ENCODE measurements at regions not wholly inside any gene's neighbourhood (a gene's known extent, or its start where the extent isn't known, plus 50 kb on each side); places are given as distances from the start of the nearest gene placed in this dataset.

DNA sequence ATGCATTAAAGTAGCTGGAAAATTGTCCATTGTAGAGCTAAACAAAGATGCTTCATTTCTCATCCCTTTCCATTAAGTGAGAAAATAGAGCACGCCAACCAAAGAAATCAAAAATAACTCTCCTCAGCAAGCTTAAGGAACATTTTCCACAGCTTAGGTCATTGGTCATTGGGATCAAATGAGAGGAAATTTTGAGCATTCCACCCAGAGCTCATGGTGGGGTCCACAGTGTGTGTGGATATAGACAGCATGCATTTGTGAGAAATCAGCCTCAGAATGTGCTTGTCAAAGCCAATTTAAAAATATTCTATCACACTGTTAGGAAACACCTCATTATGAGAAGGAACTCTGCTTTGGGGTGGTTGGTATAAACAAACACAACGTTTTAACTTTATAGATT lies 97.2 kb downstream of the HDGFL1 start:
- no peak for TF ChIP-seq CTCF (IDR thresholded peaks at IDR 0.05; ENCODE audit: unreplicated experiment)
- H3K27ac Mint-ChIP-seq (ENCODE audit: unreplicated experiment): no peak overlapping the region
- H3K4me1 Mint-ChIP-seq (ENCODE audit: unreplicated experiment): peaks cover 7% of the 10 kb centered on the region
- no peaks in the 10 kb centered on the region for H3K36me3 Mint-ChIP-seq (ENCODE audit: low read depth, unreplicated experiment)
- DNase-seq (ENCODE audit: low spot score): no peak
- no peaks in the 10 kb centered on the region for H3K9me3 Mint-ChIP-seq (ENCODE audit: unreplicated experiment)
- no peak overlapping the region for H3K4me3 Mint-ChIP-seq (ENCODE audit: unreplicated experiment)
- no peaks in the 10 kb centered on the region for H3K27me3 Mint-ChIP-seq (ENCODE audit: unreplicated experiment)

- Mint-ChIP-seq H3K27me3 (ENCODE audit: unreplicated experiment) (no peaks in the 10 kb centered on the region), H3K9me3 (ENCODE audit: unreplicated experiment) (no peaks in the 10 kb centered on the region), H3K4me3 (ENCODE audit: unreplicated experiment) (no peak overlapping the region), H3K36me3 (ENCODE audit: low read depth, unreplicated experiment) (no peaks in the 10 kb centered on the region), H3K27ac (ENCODE audit: unreplicated experiment) (no peak overlapping the region), H3K4me1 (ENCODE audit: unreplicated experiment) (peaks cover 7% of the 10 kb centered on the region)
- DNase-seq (ENCODE audit: low spot score): no peak
- TF ChIP-seq CTCF (IDR thresholded peaks at IDR 0.05; ENCODE audit: unreplicated experiment): no peak
These were observed 98.5 kb downstream of the HDGFL1 start for GRCh38 chr6:22667855-22668254.

DNA sequence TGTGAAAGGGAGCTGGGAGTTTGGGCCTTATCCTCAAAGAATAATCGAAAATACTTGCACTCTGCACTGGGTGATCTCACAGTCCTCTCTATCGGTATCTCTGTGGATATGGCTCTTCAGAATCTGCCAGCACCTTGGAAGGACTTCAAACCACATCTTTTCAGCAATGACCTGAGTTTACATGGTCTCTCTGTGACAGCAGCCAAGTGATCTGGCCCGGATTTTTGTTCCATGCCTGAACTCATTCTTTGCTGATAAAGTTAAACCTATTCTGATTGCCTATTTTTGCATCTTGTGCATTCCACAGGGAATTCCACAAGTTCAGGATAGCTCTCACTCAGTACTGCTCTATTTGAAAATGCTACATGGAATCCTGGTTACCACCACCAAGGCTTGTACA lies 98.9 kb downstream of the HDGFL1 start:
- Mint-ChIP-seq H3K27ac (ENCODE audit: unreplicated experiment) (no peak overlapping the region), H3K4me1 (ENCODE audit: unreplicated experiment) (peaks cover 7% of the 10 kb centered on the region), H3K9me3 (ENCODE audit: unreplicated experiment) (no peaks in the 10 kb centered on the region), H3K27me3 (ENCODE audit: unreplicated experiment) (no peaks in the 10 kb centered on the region), H3K36me3 (ENCODE audit: low read depth, unreplicated experiment) (no peaks in the 10 kb centered on the region), H3K4me3 (ENCODE audit: unreplicated experiment) (no peak overlapping the region)
- TF ChIP-seq CTCF (IDR thresholded peaks at IDR 0.05; ENCODE audit: unreplicated experiment): no peak
- no peak for DNase-seq (ENCODE audit: low spot score)

GRCh38 chr6:22668717-22669116 lies 99.4 kb downstream of the HDGFL1 start:
- H3K36me3 Mint-ChIP-seq (ENCODE audit: low read depth, unreplicated experiment): no peaks in the 10 kb centered on the region

GRCh38 chr6:22670605-22671004 lies 101.2 kb downstream of the HDGFL1 start:
- no peak overlapping the region for H3K4me3 Mint-ChIP-seq (ENCODE audit: unreplicated experiment)
- H3K27ac Mint-ChIP-seq (ENCODE audit: unreplicated experiment): no peak overlapping the region
- H3K27me3 Mint-ChIP-seq (ENCODE audit: unreplicated experiment): no peaks in the 10 kb centered on the region
- no peaks in the 10 kb centered on the region for H3K36me3 Mint-ChIP-seq (ENCODE audit: low read depth, unreplicated experiment)
- H3K4me1 Mint-ChIP-seq (ENCODE audit: unreplicated experiment): peaks cover 7% of the 10 kb centered on the region
- no peak for DNase-seq (ENCODE audit: low spot score)
- H3K9me3 Mint-ChIP-seq (ENCODE audit: unreplicated experiment): no peaks in the 10 kb centered on the region
- no peak for TF ChIP-seq CTCF (IDR thresholded peaks at IDR 0.05; ENCODE audit: unreplicated experiment)

More at GRCh38 chr6:22668717-22669116, 99.4 kb downstream of the HDGFL1 start:
- no peak for TF ChIP-seq CTCF (IDR thresholded peaks at IDR 0.05; ENCODE audit: unreplicated experiment)
- H3K27me3 Mint-ChIP-seq (ENCODE audit: unreplicated experiment): no peaks in the 10 kb centered on the region
- H3K4me3 Mint-ChIP-seq (ENCODE audit: unreplicated experiment): no peak overlapping the region
- no peaks in the 10 kb centered on the region for H3K9me3 Mint-ChIP-seq (ENCODE audit: unreplicated experiment)
- peaks cover 7% of the 10 kb centered on the region for H3K4me1 Mint-ChIP-seq (ENCODE audit: unreplicated experiment)
- no peak overlapping the region for H3K27ac Mint-ChIP-seq (ENCODE audit: unreplicated experiment)
- no peak for DNase-seq (ENCODE audit: low spot score)
